ENCODE measurements at regions not wholly inside any gene's neighbourhood (a gene's known extent, or its start where the extent isn't known, plus 50 kb on each side); places are given as distances from the start of the nearest gene placed in this dataset.

DNA sequence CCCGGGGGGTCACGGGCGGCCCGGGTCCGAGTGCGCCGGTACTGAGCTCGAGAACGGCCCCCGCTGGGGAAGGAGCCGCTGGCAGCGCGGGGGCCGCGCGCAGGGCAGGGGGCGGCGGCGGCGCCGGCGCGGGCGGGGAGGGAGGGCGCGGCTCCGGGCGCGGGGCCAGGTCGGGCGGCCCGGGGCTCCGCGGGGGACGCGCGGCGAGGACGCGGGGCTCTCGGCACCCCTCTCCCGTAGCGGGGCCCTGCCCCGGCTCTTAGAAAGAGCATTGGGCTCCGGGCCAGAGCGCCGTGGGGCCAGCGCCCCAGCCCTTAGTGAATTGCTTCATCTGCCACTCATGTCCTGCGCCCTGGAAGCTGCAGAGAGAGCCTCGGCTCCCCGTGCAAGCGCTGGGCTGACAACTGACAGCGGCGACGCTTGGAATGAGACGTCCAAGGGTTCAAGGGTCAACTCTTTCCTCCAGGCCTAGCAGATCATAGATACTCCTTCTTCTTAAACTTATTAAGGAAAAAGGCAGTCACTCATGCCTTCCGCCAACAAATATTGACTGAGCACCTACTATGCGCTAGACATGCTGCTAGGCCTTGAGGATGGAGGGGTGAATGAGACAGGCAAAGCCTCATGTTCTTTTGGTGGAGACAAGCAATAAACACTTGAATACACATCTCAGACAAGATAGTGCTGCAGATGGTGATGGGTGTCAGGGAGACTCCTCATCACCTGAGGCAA lies 140.8 kb downstream of the SMAD6 start:
- H3K27ac ChIP-seq: peak overlapping the region; percentile 89 to 90
- TF ChIP-seq, protein P1, sequence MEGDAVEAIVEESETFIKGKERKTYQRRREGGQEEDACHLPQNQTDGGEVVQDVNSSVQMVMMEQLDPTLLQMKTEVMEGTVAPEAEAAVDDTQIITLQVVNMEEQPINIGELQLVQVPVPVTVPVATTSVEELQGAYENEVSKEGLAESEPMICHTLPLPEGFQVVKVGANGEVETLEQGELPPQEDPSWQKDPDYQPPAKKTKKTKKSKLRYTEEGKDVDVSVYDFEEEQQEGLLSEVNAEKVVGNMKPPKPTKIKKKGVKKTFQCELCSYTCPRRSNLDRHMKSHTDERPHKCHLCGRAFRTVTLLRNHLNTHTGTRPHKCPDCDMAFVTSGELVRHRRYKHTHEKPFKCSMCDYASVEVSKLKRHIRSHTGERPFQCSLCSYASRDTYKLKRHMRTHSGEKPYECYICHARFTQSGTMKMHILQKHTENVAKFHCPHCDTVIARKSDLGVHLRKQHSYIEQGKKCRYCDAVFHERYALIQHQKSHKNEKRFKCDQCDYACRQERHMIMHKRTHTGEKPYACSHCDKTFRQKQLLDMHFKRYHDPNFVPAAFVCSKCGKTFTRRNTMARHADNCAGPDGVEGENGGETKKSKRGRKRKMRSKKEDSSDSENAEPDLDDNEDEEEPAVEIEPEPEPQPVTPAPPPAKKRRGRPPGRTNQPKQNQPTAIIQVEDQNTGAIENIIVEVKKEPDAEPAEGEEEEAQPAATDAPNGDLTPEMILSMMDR (IDR thresholded peaks at IDR 0.05): no peak
- peaks cover 0 to 34% of the 10 kb centered on the region in 2 donors for H3K4me1 ChIP-seq
- peak; percentile 93 for DNase-seq (ENCODE audit: low spot score)
- H3K27me3 ChIP-seq: no peaks in the 10 kb centered on the region
- no peaks in the 10 kb centered on the region for H3K36me3 ChIP-seq
- H3K9me3 ChIP-seq: no peaks in the 10 kb centered on the region
- peak overlapping the region; percentile 36 to 51 for H3K4me3 ChIP-seq

DNA sequence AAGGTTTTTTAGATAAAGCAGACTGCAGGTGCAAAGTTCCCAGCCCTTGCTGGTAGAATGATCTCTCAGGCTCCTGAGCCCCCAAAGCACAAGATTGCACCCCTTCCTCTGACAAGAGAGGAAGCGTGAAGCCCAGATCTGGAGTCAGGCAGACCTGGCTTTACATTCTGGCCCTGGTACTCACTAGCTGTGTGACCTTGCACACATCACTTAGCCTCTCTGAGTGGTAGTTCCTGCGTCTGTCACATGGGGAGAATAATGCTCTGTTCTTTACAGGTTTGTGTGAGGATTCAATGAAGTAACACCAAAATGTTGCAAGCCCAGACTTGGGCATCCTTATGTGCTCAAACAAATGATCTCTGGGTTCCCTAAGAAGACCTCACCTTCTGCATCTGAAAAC lies 141.5 kb downstream of the SMAD6 start:
- Histone ChIP-seq H3K27ac (peak overlapping the region; percentile 89 to 90), H3K4me3 (peak overlapping the region in 1 of 2 donors; percentile 51), H3K36me3 (no peaks in the 10 kb centered on the region), H3K4me1 (peaks cover 0 to 34% of the 10 kb centered on the region in 2 donors), H3K9me3 (no peaks in the 10 kb centered on the region), H3K27me3 (no peaks in the 10 kb centered on the region)
- no peak for DNase-seq (ENCODE audit: low spot score)
- TF ChIP-seq, protein P1 (IDR thresholded peaks at IDR 0.05): no peak

DNA sequence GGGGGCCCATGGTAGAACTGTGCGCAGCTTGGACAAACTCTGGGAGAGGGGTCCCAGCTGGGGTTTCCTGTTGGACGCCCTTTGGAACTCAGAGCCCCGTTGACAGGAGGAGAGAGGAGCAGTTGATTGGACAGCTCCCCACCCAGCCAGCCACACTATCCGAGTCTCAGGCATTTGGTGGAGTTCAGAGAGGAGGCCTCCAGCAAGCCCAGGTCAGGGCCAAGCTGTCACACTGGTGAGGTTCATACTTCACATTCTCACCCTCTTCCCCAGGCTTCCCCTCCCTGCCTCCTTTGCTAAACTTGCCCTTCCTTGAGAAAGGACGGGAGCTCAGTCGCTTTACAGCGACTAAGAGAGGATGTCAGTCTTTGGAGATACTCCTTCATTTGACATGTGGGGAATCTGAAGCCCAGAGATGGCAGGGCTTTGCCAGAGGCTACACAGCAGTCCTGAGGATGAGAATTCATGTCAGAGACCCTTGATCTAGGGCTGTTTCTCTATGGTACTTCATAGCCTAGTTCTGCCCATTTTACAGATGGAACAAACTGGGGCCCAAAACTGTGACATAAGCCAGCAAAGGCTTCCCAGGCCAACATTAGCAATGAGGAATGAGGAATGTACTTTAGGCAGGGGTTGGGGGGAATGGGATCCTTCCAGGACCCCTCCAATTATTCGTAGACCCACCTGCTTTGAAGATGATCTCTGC lies 142.2 kb downstream of the SMAD6 start:
- Histone ChIP-seq H3K9me3 (no peaks in the 10 kb centered on the region), H3K4me1 (peaks cover 0 to 40% of the 10 kb centered on the region in 2 donors), H3K4me3 (no peak overlapping the region), H3K36me3 (no peaks in the 10 kb centered on the region), H3K27ac (peak overlapping the region; percentile 40 to 90), H3K27me3 (no peaks in the 10 kb centered on the region)
- TF ChIP-seq, protein P1 (IDR thresholded peaks at IDR 0.05): no peak
- DNase-seq (ENCODE audit: low spot score): no peak

DNA sequence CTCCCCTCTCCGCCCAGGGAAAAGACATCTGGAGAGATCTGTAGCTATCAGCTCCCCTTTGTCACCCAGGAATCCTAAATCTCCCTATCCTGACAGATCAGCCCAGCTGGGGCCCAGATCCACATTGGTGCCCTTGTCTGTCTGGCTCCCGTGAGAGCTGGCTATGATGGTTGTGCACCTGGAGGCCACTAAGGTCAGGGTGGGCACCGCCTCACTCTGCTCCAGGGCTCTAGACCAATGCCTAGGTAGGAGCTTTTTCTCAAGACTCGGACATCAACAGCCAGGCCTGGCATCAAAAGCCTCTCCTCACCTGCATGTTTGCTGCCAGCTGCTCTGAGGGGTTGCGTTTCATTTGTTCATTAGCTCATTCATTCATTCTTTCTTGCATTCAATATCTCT lies 142.7 kb downstream of the SMAD6 start:
- Histone ChIP-seq H3K36me3 (no peaks in the 10 kb centered on the region), H3K27me3 (no peaks in the 10 kb centered on the region), H3K27ac (no peak overlapping the region), H3K4me1 (peaks cover 0 to 40% of the 10 kb centered on the region in 2 donors), H3K9me3 (no peaks in the 10 kb centered on the region), H3K4me3 (no peak overlapping the region)
- no peak for DNase-seq (ENCODE audit: low spot score)
- TF ChIP-seq, protein P1 (IDR thresholded peaks at IDR 0.05): no peak

DNA sequence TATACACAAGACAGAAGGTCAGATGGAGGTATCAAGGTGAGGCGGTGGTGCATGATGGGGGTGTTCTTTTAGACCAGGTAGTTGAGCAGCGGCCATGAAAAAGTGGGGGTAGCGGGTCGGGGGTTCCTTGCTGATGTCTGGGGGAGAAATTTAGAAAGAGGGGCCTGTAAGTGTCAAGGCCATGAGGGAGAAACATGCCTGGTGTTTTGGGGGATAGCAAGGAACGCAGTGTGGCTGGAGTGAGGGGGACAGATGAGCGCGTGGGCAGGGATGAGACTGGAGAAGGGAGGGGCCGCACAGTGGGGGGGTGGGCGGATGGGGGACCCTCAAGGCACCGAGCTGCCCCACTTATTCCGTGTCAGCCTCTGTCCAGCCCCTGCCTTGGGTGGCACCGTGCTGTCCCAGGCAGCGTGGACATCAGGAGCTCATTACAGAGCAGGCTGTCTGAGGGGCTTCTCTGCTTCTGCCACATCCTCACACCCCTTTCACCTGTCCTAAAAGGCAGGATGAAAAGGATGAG lies 143.3 kb downstream of the SMAD6 start:
- H3K4me1 ChIP-seq: peaks cover 0 to 46% of the 10 kb centered on the region in 2 donors
- no peak overlapping the region for H3K4me3 ChIP-seq
- no peak for DNase-seq (ENCODE audit: low spot score)
- no peak overlapping the region for H3K27ac ChIP-seq
- H3K9me3 ChIP-seq: no peaks in the 10 kb centered on the region
- H3K36me3 ChIP-seq: no peaks in the 10 kb centered on the region
- H3K27me3 ChIP-seq: no peaks in the 10 kb centered on the region
- TF ChIP-seq, protein P1 (IDR thresholded peaks at IDR 0.05): no peak
